HEK293 (cell line): ENCODE measurements at regions not wholly inside any gene's neighbourhood (a gene's known extent, or its start where the extent isn't known, plus 50 kb on each side); places are given as distances from the start of the nearest gene placed in this dataset.
A peak's percentile ranks its signal among the peaks of the same experiment; 100 is the strongest.

Source experiments
- KLF10 ChIP-seq: fragments of 450-650 bp; IDR thresholded peaks from 2 replicates; pipeline ENCODE4 v1.5.1; 2018; ENCODE audit warnings: missing biosample characterization, mild to moderate bottlenecking, missing genetic modification characterization
- KLF7 ChIP-seq: fragments of 450-650 bp; formaldehyde crosslinking; IDR thresholded peaks from 2 replicates; pipeline ENCODE4 v1.5.1; 2016; ENCODE audit warnings: missing biosample characterization, missing genetic modification characterization, borderline replicate concordance
- KLF8 ChIP-seq: fragments of 450-650 bp; formaldehyde crosslinking; IDR thresholded peaks from 2 replicates; pipeline ENCODE4 v1.5.1; 2016; ENCODE audit warnings: missing biosample characterization, missing genetic modification characterization
- MEIS1 ChIP-seq: sonication (generic); formaldehyde crosslinking; IDR thresholded peaks from 2 replicates; pipeline ENCODE4 v1.8.1; 2022; ENCODE audit warnings: missing genetic modification reagents, mild to moderate bottlenecking, borderline replicate concordance
- PBX3 ChIP-seq: sonication (generic); formaldehyde crosslinking; IDR thresholded peaks from 2 replicates; pipeline ENCODE4 v1.8.1; 2022; ENCODE audit warnings: mild to moderate bottlenecking, moderate library complexity, missing genetic modification reagents
- REPIN1 ChIP-seq: fragments of 450-650 bp; formaldehyde crosslinking; IDR thresholded peaks from 2 replicates; pipeline ENCODE4 v1.5.1; 2017; ENCODE audit warnings: missing biosample characterization, missing genetic modification characterization, low read depth
- SCRT2 ChIP-seq: fragments of 450-650 bp; formaldehyde crosslinking; IDR thresholded peaks from 2 replicates; pipeline ENCODE4 v1.5.1; 2016; ENCODE audit warnings: missing biosample characterization, missing genetic modification characterization
- SETDB1 ChIP-seq: IDR thresholded peaks from one replicate; pipeline ENCODE4 v1.6.1; 2017; ENCODE audit warnings: mild to moderate bottlenecking, low read length, moderate library complexity, mixed read lengths; ENCODE audit not compliant: insufficient read length
- TRIM28 ChIP-seq: IDR thresholded peaks from 2 replicates; pipeline ENCODE4 v1.6.1; 2011; ENCODE audit warnings: low read length, control low read depth, borderline replicate concordance
- ZBTB6 ChIP-seq: fragments of 450-650 bp; formaldehyde crosslinking; IDR thresholded peaks from 2 replicates; pipeline ENCODE4 v1.5.1; 2017; ENCODE audit warnings: missing biosample characterization, missing genetic modification characterization
- ZBTB8A ChIP-seq: fragments of 450-650 bp; formaldehyde crosslinking; IDR thresholded peaks from 2 replicates; pipeline ENCODE4 v1.5.1; 2016; ENCODE audit warnings: missing biosample characterization, missing genetic modification characterization
- ZEB2 ChIP-seq: fragments of 450-650 bp; formaldehyde crosslinking; IDR thresholded peaks from 2 replicates; pipeline ENCODE4 v1.5.1; 2016; ENCODE audit warnings: missing biosample characterization, missing genetic modification characterization
- ZNF132 ChIP-seq: fragments of 450-650 bp; formaldehyde crosslinking; IDR thresholded peaks from 2 replicates; pipeline ENCODE4 v1.5.1; 2017; ENCODE audit warnings: missing biosample characterization, missing genetic modification characterization, borderline replicate concordance
- ZNF146 ChIP-seq: fragments of 450-650 bp; formaldehyde crosslinking; IDR thresholded peaks from 2 replicates; pipeline ENCODE4 v1.5.1; 2016; ENCODE audit warnings: missing biosample characterization, missing genetic modification characterization
- ZNF211 ChIP-seq: fragments of 450-650 bp; formaldehyde crosslinking; IDR thresholded peaks from 2 replicates; pipeline ENCODE4 v1.5.1; 2016; ENCODE audit warnings: low read depth, missing biosample characterization, missing genetic modification characterization
- ZNF214 ChIP-seq: fragments of 450-650 bp; formaldehyde crosslinking; IDR thresholded peaks from 2 replicates; pipeline ENCODE4 v1.5.1; 2017; ENCODE audit warnings: missing biosample characterization, mild to moderate bottlenecking, missing genetic modification characterization, borderline replicate concordance
- ZNF362 ChIP-seq: fragments of 450-650 bp; formaldehyde crosslinking; IDR thresholded peaks from 2 replicates; pipeline ENCODE4 v1.5.1; 2016; ENCODE audit warnings: missing biosample characterization, missing genetic modification characterization
- ZNF391 ChIP-seq: fragments of 450-650 bp; formaldehyde crosslinking; IDR thresholded peaks from 2 replicates; pipeline ENCODE4 v1.5.1; 2016; ENCODE audit warnings: low read depth, missing biosample characterization, missing genetic modification characterization, borderline replicate concordance
- ZNF416 ChIP-seq: fragments of 450-650 bp; formaldehyde crosslinking; IDR thresholded peaks from 2 replicates; pipeline ENCODE4 v1.5.1; 2016; ENCODE audit warnings: missing biosample characterization, missing genetic modification characterization
- ZNF423 ChIP-seq: fragments of 450-650 bp; formaldehyde crosslinking; IDR thresholded peaks from 2 replicates; pipeline ENCODE4 v1.5.1; 2016; ENCODE audit warnings: missing biosample characterization, missing genetic modification characterization
- ZNF488 ChIP-seq: fragments of 450-650 bp; formaldehyde crosslinking; IDR thresholded peaks from 2 replicates; pipeline ENCODE4 v1.5.1; 2016; ENCODE audit warnings: missing biosample characterization, missing genetic modification characterization
- ZNF510 ChIP-seq: fragments of 450-650 bp; formaldehyde crosslinking; IDR thresholded peaks from 2 replicates; pipeline ENCODE4 v1.5.1; 2018; ENCODE audit warnings: mild to moderate bottlenecking, missing genetic modification characterization, missing biosample characterization; ENCODE audit not compliant: insufficient replicate concordance
- ZNF513 ChIP-seq: fragments of 450-650 bp; IDR thresholded peaks from 2 replicates; pipeline ENCODE4 v1.5.1; 2018; ENCODE audit warnings: missing biosample characterization, missing genetic modification characterization
- ZNF544 ChIP-seq: fragments of 450-650 bp; formaldehyde crosslinking; IDR thresholded peaks from 2 replicates; pipeline ENCODE4 v1.5.0; 2017; ENCODE audit warnings: missing biosample characterization, missing genetic modification characterization
- ZNF654 ChIP-seq: fragments of 450-650 bp; formaldehyde crosslinking; IDR thresholded peaks from 2 replicates; pipeline ENCODE4 v1.5.1; 2016; ENCODE audit warnings: low read depth, missing biosample characterization, missing genetic modification characterization
- ZNF658 ChIP-seq: fragments of 450-650 bp; formaldehyde crosslinking; IDR thresholded peaks from 2 replicates; pipeline ENCODE4; 2016; ENCODE audit warnings: missing biosample characterization, missing genetic modification characterization
- ZNF701 ChIP-seq: fragments of 450-650 bp; formaldehyde crosslinking; IDR thresholded peaks from 2 replicates; pipeline ENCODE4 v1.5.1; 2016; ENCODE audit warnings: missing biosample characterization, missing genetic modification characterization
- ZNF704 ChIP-seq: fragments of 450-650 bp; formaldehyde crosslinking; IDR thresholded peaks from 2 replicates; pipeline ENCODE4 v1.5.1; 2016; ENCODE audit warnings: missing biosample characterization, missing genetic modification characterization
- ZNF707 ChIP-seq: fragments of 450-650 bp; formaldehyde crosslinking; IDR thresholded peaks from 2 replicates; pipeline ENCODE4 v1.5.1; 2016; ENCODE audit warnings: missing biosample characterization, missing genetic modification characterization
- ZNF830 ChIP-seq: fragments of 450-650 bp; IDR thresholded peaks from 2 replicates; pipeline ENCODE4 v1.5.0; 2018; ENCODE audit warnings: missing biosample characterization, missing genetic modification characterization, low read depth, mild to moderate bottlenecking, moderate library complexity

- 0 out of 2 replicates have a peak, but pooled peaks have one; percentile 48 for TF ChIP-seq KLF10 (tag by site-specific recombination)
- TF ChIP-seq ZNF146: 0 out of 2 replicates have a peak, but pooled peaks have one; percentile 2
- TF ChIP-seq ZNF544 (tag by site-specific recombination): no peak
- TF ChIP-seq ZNF510 (tag by site-specific recombination): no peak
- no peak for TF ChIP-seq ZNF654 (tag by site-specific recombination)
- TF ChIP-seq PBX3 (CRISPR knock-in tag): no peak
- no peak for TF ChIP-seq REPIN1 (tag by site-specific recombination)
- TF ChIP-seq ZNF211 (tag by site-specific recombination): no peak
- TF ChIP-seq ZNF704 (tag by site-specific recombination): no peak
- TF ChIP-seq ZBTB6 (tag by site-specific recombination): no peak
- no peak for TF ChIP-seq MEIS1
- peak; percentile 81; the same call in 1 of the 2 replicates for TF ChIP-seq ZNF391 (tag by site-specific recombination)
- no peak for TF ChIP-seq KLF8 (tag by site-specific recombination)
- TF ChIP-seq ZEB2 (tag by site-specific recombination): peak; percentile 76; the same call in 1 of the 2 replicates
- no peak for TF ChIP-seq ZBTB8A (tag by site-specific recombination)
- TF ChIP-seq SETDB1: no peak
- no peak for TF ChIP-seq TRIM28
- no peak for TF ChIP-seq ZNF830
- TF ChIP-seq ZNF658 (tag by site-specific recombination): no peak
- TF ChIP-seq ZNF707 (tag by site-specific recombination): no peak
- no peak for TF ChIP-seq ZNF423 (tag by site-specific recombination)
- TF ChIP-seq ZNF362 (tag by site-specific recombination): no peak
- peak; percentile 74; the same call in 1 of the 2 replicates for TF ChIP-seq ZNF488 (tag by site-specific recombination)
- no peak for TF ChIP-seq ZNF132 (tag by site-specific recombination)
- TF ChIP-seq SCRT2 (tag by site-specific recombination): no peak
- peak; percentile 16; the same call in 1 of the 2 replicates for TF ChIP-seq ZNF513
- no peak for TF ChIP-seq ZNF701 (tag by site-specific recombination)
- no peak for TF ChIP-seq KLF7 (tag by site-specific recombination)
- no peak for TF ChIP-seq ZNF214 (tag by site-specific recombination)
- no peak for TF ChIP-seq ZNF416 (tag by site-specific recombination)
- TF ChIP-seq, all 188 proteins: peak for 51
These were observed 271.0 kb upstream of the GADL1 start (continued) for GRCh38 chr3:31165399-31165860.
